ENCODE measurements at regions not wholly inside any gene's neighbourhood (a gene's known extent, or its start where the extent isn't known, plus 50 kb on each side); places are given as distances from the start of the nearest gene placed in this dataset.

DNA sequence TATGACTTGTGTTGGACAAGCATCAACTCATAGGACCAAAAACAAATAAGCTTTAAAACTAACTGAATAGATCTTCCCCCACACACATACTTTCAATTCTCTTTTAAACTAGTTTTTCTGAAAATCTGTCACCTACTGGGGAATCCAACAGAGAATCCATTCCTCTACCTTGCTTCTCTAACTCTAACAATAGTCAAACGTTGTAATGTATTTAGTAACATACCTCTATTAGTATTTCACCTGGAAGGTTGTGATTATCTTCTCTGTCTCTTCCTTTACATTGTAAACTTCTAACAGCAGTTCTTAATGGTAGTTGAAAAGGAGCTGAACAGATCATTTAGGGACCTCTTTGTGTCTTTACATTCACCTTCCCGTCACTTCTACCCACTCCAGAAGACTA lies 337.1 kb upstream of the FAM241A start:
- no peak overlapping the region for H3K27ac Mint-ChIP-seq (ENCODE audit: unreplicated experiment)

DNA sequence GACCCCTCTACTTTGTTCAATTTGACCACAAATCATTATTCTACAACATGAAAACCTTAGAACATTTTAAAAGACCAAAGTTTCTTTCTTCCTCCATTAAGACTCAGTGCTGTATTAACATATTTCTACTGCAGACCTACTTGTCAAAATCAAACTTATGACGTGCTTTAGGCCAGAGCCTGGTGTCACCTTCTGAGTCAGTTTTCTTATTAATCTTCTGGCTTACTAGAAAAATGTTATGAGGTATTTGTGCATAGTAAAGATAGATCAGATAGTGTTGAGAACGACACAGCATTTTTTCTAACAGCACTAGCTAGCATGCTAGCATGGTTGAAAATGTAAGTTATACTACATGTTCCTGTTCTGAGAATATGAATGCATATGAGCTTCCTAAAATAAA lies 333.6 kb upstream of the FAM241A start:
- Mint-ChIP-seq H3K4me1 (ENCODE audit: low read depth, unreplicated experiment) (no peaks in the 10 kb centered on the region), H3K36me3 (ENCODE audit: insufficient read depth, unreplicated experiment) (no peaks in the 10 kb centered on the region), H3K4me3 (ENCODE audit: unreplicated experiment) (no peak overlapping the region), H3K9me3 (ENCODE audit: unreplicated experiment) (no peaks in the 10 kb centered on the region), H3K27ac (ENCODE audit: unreplicated experiment) (no peak overlapping the region), H3K27me3 (ENCODE audit: insufficient read depth, unreplicated experiment) (peaks cover 3% of the 10 kb centered on the region)
- no peak for DNase-seq
- no TSS peak for BruUV-seq (replicated peaks)
- Histone ChIP-seq H3K4me3 (ENCODE audit: low read depth, low read length) (no peak overlapping the region), H3K4me1 (no peaks in the 10 kb centered on the region), H3K9me3 (no peaks in the 10 kb centered on the region), H3K27me3 (replicated peaks; ENCODE audit: control insufficient read depth, insufficient read depth, low read length) (no peaks in the 10 kb centered on the region), H3K36me3 (ENCODE audit: control insufficient read depth, insufficient read depth, low read length) (no peaks in the 10 kb centered on the region)
- CTCF ChIA-PET, result no interaction called here
- TF ChIP-seq, protein P1, sequence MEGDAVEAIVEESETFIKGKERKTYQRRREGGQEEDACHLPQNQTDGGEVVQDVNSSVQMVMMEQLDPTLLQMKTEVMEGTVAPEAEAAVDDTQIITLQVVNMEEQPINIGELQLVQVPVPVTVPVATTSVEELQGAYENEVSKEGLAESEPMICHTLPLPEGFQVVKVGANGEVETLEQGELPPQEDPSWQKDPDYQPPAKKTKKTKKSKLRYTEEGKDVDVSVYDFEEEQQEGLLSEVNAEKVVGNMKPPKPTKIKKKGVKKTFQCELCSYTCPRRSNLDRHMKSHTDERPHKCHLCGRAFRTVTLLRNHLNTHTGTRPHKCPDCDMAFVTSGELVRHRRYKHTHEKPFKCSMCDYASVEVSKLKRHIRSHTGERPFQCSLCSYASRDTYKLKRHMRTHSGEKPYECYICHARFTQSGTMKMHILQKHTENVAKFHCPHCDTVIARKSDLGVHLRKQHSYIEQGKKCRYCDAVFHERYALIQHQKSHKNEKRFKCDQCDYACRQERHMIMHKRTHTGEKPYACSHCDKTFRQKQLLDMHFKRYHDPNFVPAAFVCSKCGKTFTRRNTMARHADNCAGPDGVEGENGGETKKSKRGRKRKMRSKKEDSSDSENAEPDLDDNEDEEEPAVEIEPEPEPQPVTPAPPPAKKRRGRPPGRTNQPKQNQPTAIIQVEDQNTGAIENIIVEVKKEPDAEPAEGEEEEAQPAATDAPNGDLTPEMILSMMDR (IDR thresholded peaks at IDR 0.05; ENCODE audit: insufficient read depth in 1 of 2, low read depth in 1 of 2, low read length in 1 of 2, severe bottlenecking in 1 of 2, unreplicated experiment in 1 of 2), result no peak
- POLR2A ChIA-PET, result no interaction called here
- intact Hi-C loops (cut with micrococcal nuclease; ENCODE audit: unreplicated experiment), result no loop called here

More for the DNA sequence above, 337.1 kb upstream of the FAM241A start:
- H3K36me3 Mint-ChIP-seq (ENCODE audit: insufficient read depth, unreplicated experiment), result no peaks in the 10 kb centered on the region
- peaks cover 3% of the 10 kb centered on the region for H3K27me3 Mint-ChIP-seq (ENCODE audit: insufficient read depth, unreplicated experiment)
- H3K4me1 Mint-ChIP-seq (ENCODE audit: low read depth, unreplicated experiment), result no peaks in the 10 kb centered on the region
- H3K4me3 ChIP-seq (ENCODE audit: low read depth, low read length), result no peak overlapping the region
- no peaks in the 10 kb centered on the region for H3K4me1 ChIP-seq
- H3K9me3 ChIP-seq, result no peaks in the 10 kb centered on the region
- CTCF ChIA-PET, result no interaction called here
- BruUV-seq (replicated peaks), result no TSS peak
- TF ChIP-seq, protein P1 (IDR thresholded peaks at IDR 0.05; ENCODE audit: insufficient read depth in 1 of 2, low read depth in 1 of 2, low read length in 1 of 2, severe bottlenecking in 1 of 2, unreplicated experiment in 1 of 2), result no peak
- H3K9me3 Mint-ChIP-seq (ENCODE audit: unreplicated experiment), result no peaks in the 10 kb centered on the region
- POLR2A ChIA-PET, result no interaction called here
- no peak for DNase-seq
- H3K27me3 ChIP-seq (replicated peaks; ENCODE audit: control insufficient read depth, insufficient read depth, low read length), result no peaks in the 10 kb centered on the region
- H3K36me3 ChIP-seq (ENCODE audit: control insufficient read depth, insufficient read depth, low read length), result no peaks in the 10 kb centered on the region
- H3K4me3 Mint-ChIP-seq (ENCODE audit: unreplicated experiment), result no peak overlapping the region
- intact Hi-C loops (cut with micrococcal nuclease; ENCODE audit: unreplicated experiment), result no loop called here

GRCh38 chr4:111812114-111812513 lies 333.1 kb upstream of the FAM241A start:
- H3K36me3 ChIP-seq (ENCODE audit: control insufficient read depth, insufficient read depth, low read length), result no peaks in the 10 kb centered on the region
- Mint-ChIP-seq H3K27ac (ENCODE audit: unreplicated experiment) (no peak overlapping the region), H3K36me3 (ENCODE audit: insufficient read depth, unreplicated experiment) (no peaks in the 10 kb centered on the region), H3K27me3 (ENCODE audit: insufficient read depth, unreplicated experiment) (peaks cover 3% of the 10 kb centered on the region), H3K4me3 (ENCODE audit: unreplicated experiment) (no peak overlapping the region), H3K9me3 (ENCODE audit: unreplicated experiment) (no peaks in the 10 kb centered on the region), H3K4me1 (ENCODE audit: low read depth, unreplicated experiment) (no peaks in the 10 kb centered on the region)
- no TSS peak for BruUV-seq (replicated peaks)
- POLR2A ChIA-PET, result no interaction called here
- H3K27me3 ChIP-seq (replicated peaks; ENCODE audit: control insufficient read depth, insufficient read depth, low read length), result no peaks in the 10 kb centered on the region
- no peaks in the 10 kb centered on the region for H3K9me3 ChIP-seq
- CTCF ChIA-PET, result no interaction called here
- DNase-seq, result no peak
- H3K4me3 ChIP-seq (ENCODE audit: low read depth, low read length), result no peak overlapping the region
- TF ChIP-seq, protein P1 (IDR thresholded peaks at IDR 0.05; ENCODE audit: insufficient read depth in 1 of 2, low read depth in 1 of 2, low read length in 1 of 2, severe bottlenecking in 1 of 2, unreplicated experiment in 1 of 2), result no peak
- intact Hi-C loops (cut with micrococcal nuclease; ENCODE audit: unreplicated experiment), result no loop called here
- no peaks in the 10 kb centered on the region for H3K4me1 ChIP-seq
